HG02884 (cell line): ENCODE measurements at regions not wholly inside any gene's neighbourhood (a gene's known extent, or its start where the extent isn't known, plus 50 kb on each side); places are given as distances from the start of the nearest gene placed in this dataset.

ENCODE experiments used
- ATAC-seq: cut with Tn5 transposase; IDR thresholded peaks from one replicate; pipeline ENCODE4 v1.9.1; 2021; ENCODE audit warnings: mild to moderate bottlenecking, moderate library complexity; ENCODE audit not compliant: unreplicated experiment

DNA sequence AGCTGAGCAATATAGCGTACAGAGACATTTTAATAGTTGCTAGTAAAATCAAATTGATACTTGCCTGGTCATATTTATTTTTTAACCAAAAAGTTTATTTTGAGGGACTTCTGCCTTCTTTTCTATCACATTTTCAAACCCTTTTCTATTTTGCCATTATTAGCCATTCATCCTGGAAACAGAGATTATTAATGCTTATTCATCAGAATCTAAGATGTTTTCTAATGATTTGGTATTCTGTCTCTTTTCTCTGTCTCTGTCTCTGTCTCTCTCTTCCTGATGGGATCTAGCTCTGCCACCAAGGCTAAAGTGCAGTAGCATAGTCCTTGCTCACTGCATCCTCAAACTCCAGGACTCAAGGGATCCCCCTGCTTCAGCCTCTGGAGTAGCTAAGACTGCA lies 871.3 kb upstream of the CDH8 start:
- no peak for ATAC-seq

DNA sequence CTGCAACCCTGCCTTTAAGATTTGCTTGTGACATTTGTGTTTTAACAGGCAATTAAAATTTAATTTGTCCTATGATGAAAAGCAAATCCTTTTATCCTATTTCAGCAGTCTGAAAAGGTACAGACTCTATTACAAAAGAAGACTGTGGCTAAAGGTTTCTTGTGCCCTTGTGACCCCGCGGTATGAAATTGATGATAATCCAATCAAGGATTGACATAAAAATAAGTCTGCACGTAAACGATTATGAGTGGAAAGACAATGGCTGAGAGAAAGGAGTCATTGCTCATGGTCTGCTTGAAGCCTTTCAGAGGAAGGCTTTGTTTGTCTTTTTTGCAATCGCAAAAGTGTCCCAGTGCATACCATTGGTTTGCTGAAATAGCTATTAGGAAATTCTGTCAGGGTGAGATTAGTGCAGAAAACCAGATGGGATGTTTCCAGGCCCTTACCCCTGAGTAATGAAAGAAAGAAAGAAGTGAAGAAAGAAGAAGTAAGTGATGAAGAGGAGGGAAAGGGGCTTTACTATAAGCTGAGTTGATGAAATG lies 867.8 kb upstream of the CDH8 start:
- no peak for ATAC-seq

DNA sequence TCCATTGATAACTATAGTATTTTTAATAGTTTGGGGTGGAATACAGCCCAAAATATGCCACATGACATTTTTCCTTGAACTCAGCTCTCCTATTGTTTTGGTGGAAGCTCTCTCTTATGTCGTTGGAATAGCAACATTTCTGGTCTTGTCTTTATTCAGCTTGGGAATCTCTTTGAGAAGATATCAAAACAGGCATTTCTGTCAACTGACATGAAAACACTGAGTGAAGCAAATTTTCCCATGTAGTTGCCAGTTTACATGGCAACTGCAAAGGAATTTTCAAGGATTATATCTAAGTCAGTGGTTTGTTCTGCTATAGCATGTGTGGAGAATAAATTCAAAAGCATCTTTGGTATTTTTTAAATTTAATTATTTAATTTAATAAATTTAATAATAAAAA lies 863.5 kb upstream of the CDH8 start:
- ATAC-seq: no peak

DNA sequence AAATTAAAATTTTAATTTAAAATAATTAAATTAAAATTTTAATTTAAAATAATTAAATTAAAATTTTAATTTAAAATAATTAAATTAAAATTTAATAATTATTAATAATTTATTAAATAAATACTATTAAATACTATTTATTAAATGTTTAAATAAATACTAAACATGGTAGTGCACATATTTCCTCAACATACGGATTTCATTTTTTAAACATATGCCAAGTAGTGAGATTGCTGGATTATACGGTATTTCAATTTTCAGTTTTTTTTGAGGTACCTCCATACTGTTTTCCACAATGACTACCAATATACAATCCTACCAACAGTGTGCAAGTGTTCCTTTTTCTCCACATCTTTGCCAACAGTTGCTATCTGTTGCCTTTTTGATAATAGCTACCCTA lies 852.9 kb upstream of the CDH8 start:
- ATAC-seq: no peak

DNA sequence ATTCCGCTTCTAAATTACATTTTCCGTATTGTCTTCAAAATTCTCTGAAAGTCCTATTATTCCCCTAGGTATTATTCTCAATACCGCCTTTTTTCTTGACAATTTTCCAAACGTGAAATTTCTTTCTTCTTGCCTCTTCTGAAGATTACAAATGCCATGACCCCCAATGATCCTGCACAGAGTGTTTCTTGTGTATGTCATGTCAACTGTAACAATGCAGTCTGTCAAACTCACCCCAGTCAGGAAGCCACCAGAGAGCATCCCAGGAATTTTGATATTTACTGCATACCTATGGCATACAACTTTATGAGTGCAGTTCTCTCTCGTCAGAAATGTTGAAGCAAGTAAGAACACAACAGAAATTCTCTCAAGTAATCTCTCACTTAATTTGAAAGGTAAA lies 847.3 kb upstream of the CDH8 start:
- ATAC-seq: no peak

DNA sequence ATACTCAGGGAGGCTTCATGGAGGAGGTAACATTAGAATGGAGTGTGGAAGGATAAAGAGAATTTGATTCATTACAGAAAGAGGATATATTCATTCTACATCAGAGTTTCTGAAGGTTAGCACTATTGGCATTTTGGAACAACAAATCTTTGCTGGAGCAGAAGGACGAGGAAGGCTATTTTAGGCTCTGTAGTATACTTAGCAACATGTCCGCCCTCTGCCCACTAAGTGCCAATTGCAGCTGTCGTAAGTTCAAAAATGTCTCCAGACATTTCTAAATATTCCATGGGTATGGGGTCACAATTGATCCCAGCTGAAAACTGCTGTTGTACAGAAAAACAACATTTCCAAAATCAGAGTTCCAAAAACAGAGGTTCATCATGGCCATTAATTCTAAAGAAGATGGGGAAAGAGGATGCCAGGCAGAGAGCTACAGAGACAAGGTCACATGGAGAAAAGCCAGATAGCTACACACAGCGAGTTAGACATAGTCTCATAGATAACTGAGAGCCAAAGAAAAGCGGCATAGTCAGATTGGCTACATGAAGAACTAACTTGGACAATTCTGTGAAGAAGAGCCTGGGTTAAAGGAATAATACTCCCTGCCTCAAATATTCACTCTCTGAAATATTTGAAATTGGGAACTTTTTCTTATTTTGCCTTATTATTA lies 846.4 kb upstream of the CDH8 start:
- no peak for ATAC-seq

DNA sequence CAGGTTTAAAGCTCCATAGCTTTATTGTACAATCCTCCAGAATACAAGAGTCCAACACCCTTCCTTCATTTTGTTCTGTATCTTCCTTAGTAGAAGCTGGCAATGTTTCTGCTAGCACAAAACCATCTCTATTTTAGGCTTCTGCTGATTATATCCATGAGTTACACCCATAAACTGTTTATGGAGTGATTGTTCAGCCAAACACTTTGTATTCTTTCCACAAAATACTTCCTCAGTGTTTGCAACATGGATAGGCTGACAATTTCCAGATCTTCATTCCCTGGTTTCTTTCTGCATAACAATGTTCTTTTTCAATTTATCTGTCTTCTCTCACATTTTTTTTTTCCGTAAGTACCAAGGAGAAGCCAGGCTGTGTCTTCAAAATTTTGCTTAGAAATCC lies 839.9 kb upstream of the CDH8 start:
- no peak for ATAC-seq

DNA sequence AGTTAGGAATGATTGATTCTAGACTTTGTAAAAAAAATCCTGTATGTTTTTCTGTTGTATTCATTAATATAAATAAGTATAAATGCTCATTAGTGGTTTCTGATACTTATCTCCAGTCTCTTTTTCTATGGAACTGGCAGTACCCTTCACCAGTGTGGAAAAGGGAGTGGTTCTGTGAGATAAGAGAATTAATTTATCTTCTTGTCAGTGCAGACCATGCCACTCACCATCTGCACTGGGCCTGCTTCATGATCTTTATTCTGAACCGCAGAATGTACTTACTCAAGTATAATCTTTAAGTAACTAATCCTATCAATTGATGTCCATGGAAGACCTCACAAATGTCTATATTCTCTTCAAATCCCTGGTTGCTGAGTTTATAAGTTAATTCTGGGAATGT lies 836.1 kb upstream of the CDH8 start:
- no peak for ATAC-seq

DNA sequence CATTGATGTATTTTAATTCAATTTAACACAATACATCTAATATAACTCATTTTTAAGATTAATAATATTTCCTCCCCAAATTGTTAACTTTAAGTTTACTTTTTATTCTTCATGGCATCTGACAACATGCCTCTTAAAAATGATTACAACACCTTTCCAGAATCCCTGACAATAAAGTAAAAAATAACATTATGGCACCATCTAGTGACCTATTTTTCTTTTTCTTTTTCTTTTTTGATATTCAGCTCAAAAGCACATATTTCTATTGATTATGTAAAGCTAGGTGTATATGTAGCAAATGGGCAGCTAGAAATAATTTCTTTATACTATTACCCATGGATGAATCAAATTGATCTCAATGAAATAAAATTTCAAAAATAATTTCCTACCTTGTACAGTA lies 834.3 kb upstream of the CDH8 start:
- no peak for ATAC-seq

DNA sequence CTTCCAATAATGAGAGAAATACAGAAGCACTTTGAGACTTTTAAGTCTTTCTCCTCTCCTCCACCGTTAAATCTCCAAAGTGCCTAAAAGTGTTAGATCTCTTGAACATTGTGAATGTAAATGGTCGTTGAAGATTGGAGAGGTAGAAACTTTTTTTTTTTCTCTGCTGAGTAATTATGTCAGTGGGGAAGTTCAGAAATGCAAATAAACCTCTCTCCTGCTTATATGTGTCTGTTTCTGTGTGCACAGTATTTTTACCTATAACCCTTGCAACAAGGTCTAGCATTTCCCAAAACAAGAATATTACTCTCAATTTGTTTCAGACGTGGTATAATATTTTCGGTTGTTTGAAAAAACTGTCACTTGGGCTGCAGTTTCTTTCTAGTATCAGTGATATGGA lies 833.6 kb upstream of the CDH8 start:
- ATAC-seq: peak; percentile 61

DNA sequence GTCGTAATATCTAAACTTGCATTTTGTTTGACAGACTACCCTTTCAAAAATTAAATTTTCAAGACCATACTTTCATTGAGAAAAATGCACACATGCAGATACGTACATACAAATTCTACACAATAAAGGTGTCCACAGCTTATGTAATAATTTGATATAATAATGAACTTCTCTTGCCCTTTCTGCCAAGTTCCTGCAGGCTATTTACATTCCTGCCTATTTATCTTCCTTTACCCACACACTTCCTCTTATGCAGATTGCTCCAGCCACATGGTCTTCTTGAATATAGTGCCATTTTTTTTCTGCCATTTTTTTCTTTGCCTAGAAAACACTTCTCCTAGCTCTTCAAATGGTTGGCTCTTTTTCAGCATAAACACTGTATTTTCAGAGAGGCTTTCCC lies 826.9 kb upstream of the CDH8 start:
- ATAC-seq: no peak

DNA sequence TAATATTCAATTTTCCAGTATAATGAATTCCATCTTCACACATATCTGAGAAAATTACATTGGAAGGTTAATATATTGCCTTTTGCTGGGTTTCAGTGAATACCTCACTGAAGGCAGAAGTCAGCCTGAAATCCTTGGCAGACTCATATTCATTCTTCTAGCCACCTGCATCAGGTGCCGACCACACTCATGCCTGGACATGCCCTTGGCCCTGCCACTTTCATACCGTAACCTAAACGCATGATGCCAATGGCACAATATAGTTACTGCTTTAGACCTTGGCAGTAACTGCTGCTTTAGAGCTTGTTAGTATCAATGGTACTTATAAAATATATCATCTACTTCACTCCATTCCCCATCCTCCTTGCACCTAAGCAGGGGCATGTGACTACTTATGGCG lies 817.6 kb upstream of the CDH8 start:
- no peak for ATAC-seq

DNA sequence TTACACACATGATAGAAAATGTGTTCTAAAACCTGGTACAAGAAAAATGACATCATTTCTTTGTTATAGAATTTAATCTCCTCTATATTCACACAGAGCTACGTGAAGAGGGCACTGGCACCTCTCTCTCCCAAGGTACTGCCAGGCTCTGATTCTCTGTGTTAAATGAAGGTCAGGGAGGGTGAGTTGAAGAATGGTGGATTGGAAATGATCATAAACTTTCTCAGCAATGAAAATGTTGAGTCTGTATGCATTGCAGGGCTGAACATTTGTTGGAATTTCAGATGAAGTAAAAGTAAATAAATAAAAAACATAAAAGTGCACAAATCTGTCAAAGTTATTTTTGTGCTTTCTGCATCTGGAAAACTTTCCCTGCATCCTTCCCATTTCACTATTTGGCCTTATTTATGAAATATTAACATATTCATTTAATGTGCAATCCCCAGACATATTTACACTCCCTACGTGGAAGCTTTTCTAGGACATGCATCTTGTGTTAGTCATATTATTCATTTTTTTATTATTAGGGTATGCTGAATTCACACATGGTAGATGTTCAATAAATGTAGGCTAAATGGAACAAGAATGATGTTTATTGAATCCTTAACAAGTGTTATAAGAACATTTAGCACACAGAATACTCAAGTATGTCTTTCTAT lies 810.3 kb upstream of the CDH8 start:
- no peak for ATAC-seq

DNA sequence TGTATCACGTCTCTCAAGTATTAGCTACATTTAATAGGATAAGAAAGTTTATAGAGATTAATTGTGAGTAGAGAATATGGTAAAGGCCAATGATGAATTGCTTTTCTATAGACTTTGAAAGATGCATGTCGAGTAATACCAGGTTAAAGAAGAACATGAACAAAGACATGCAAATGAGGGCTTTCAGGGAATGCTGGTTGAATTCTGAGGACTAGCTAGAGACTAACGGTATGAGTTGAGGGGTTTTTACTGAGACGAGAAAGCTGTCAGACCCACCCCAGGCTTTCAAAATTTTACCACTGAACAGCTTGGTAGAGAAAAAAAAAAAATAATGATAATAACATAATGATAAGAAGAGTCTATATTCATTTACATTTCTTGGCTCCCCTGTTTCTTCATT lies 796.0 kb upstream of the CDH8 start:
- no peak for ATAC-seq

DNA sequence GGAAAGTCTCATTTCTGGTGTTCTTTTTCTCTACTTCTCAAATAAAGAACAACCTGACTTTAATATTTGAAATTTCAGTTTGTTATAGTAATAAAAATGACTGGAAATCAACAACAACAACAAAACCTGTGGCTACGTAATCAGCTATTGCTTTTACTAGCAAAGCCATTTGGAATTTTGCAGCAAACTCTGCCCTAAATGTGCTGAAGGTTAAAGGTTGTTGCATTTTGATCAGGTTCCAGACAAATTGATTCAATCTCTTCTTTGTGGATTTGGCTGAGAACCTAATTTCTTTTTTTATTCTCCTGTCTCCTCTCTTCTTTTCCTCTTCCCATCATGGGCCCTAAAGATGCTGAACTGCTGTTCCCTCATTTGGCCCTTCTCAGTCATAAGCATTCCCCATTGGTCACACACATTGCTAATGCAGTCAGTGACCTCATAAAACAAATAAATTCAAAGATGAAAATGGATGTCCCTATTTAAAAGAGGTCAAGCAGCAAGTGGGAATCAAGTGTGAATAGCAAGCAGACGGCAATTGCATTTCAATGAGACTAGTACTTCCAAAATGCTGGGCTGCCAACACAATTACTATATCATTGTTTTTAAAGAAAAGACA lies 795.1 kb upstream of the CDH8 start:
- ATAC-seq: no peak

DNA sequence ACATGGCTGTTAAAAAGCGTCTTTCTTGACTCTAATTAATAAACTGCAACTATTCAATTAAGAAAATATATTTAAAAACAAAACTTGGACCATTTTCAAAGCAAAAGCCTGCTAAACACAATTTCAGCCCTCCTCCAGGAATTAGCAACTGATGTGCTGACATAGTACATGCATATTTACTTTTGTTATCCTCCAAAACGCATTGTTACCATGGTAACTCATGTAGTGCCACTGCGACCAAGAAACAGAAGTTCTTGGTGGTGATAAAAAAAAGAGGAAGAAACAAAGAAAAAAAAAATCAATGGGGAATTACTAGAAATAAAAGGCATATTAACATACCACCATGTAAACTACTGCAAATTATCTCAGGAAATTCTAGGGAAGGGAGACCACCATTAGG lies 793.4 kb upstream of the CDH8 start:
- no peak for ATAC-seq

DNA sequence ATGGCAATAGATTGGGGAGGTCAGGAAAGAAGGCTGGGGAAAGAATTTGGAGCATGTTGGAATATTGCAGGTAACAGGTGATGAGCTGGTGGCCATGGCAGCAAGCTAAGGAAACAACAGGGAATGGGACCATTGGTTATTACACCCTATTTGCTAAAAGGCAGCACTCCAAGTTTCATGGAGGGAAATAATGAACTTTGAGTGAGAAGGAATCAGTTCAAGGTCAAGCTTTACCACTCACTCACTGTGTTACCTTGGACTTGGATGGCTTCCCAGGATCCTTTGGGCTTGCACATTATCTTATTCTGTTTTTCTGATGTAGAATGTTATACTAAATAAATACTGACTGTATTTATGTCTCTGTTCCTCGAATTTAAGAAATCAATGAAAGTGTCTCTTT lies 792.8 kb upstream of the CDH8 start:
- no peak for ATAC-seq

DNA sequence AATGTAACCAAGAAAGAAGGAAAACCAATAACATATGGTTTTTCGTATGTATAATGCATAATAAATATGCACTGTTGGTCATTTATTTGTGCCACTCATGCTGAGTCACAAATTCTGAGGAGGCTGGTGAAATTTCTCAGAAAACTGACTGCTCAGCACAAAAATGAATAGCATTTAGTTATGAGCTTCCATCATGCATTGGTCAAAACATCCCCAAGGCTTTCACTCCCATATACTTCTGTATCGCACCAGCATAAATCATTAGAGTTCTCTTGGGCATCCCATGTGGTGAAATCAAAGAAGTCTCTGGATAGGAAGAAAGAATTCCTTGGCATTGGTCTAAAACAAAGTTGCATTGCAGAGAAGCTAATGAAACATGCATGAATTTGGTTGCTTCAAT lies 785.6 kb upstream of the CDH8 start:
- no peak for ATAC-seq

DNA sequence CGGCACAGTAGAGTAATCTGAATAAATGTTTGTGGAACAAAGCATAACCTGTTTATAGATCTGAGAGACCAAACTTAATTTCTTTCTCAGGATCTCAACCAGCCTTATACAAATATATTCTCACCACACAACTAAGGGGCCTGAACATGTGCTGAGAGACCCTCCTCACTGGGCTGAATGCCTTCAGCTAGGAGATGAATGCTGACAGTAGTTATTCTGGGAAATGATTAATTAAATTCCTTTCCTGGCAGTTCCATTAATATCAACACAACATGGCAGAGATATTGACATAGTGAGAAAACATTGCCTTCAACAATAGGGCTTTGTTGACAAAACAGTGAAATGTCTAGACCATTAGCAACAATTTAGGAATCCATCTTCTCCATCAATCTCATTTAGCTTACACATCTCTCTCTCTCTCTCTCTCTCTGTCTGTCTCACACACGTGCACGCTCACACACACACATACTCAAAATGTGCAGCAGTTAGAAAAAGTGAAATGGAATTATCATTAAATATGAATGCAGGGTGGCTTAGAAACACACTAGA lies 780.8 kb upstream of the CDH8 start:
- ATAC-seq: no peak

DNA sequence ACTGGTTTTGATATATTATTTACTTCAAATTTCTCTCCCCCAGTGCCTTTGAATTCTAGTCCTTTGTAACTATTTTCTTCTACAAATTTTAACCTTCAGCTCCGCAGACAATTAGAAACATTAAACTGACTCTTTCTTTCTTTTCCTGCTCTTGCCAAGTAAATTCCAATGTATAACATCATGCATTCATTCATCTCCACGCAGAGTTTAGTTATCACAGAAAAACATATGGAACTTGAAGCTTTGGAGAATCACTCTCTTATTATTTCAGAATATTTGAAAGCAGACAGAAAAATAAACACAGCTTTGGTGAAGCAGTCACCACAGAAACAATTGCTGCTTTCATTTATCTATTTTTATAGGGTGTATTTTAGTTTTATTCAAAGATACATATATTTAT lies 778.7 kb upstream of the CDH8 start:
- ATAC-seq: no peak

DNA sequence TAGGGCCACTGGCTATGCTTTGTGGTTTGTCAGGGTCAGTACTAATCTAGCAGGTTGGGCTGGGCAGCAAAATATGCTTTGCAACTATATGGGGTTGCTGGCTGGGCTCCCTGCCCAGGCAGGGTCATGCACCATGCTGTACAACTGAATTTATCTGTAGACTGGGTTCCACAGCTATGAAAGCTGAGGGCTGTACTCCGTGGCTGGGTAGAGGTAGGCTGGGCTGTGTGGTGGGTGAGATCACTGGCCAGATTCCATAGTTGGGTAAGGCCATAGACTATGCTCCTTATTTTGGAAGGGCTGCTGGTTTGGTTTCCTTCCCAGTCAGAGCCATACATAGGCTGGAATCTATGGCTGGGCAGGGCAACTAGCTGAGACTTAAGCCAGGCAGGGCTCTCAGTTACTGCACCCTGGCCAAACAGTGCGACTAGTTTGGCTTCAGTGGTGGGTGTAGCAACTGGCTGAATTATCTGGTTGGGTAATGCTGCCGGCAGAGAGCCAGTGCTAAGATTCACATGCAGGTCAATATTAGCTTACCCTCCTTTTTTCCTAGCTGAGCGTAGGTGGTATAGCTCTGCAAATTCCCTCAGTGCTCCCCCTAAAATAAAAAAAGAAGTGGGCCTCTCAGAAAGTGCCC lies 769.1 kb upstream of the CDH8 start:
- ATAC-seq: no peak

DNA sequence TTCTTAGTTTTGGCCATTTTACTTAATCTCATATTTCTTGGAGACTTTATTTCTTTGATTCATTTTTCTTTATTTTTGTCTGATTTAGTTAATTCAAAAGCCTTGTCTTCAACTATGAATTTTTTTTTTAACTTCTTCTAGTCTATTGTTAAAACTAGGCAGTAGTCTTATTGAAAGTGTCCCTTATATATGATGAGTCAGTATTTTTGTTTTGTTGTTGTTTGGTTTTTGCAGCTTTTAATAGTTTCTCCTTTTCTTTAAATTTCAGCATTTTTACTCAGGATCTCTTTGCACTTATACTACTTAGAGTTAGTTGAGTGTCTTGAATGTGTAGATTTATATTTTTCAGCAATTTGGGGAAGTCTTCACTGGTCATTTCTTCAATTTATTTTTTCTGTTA lies 758.5 kb upstream of the CDH8 start:
- no peak for ATAC-seq
